ENCODE measurements at regions not wholly inside any gene's neighbourhood (a gene's known extent, or its start where the extent isn't known, plus 50 kb on each side); places are given as distances from the start of the nearest gene placed in this dataset.
"Not testable (repeated sequence)": the region's sequence is repeated elsewhere in the genome, so short reads cannot be mapped to it uniquely, and the experiment has no call there.

DNA sequence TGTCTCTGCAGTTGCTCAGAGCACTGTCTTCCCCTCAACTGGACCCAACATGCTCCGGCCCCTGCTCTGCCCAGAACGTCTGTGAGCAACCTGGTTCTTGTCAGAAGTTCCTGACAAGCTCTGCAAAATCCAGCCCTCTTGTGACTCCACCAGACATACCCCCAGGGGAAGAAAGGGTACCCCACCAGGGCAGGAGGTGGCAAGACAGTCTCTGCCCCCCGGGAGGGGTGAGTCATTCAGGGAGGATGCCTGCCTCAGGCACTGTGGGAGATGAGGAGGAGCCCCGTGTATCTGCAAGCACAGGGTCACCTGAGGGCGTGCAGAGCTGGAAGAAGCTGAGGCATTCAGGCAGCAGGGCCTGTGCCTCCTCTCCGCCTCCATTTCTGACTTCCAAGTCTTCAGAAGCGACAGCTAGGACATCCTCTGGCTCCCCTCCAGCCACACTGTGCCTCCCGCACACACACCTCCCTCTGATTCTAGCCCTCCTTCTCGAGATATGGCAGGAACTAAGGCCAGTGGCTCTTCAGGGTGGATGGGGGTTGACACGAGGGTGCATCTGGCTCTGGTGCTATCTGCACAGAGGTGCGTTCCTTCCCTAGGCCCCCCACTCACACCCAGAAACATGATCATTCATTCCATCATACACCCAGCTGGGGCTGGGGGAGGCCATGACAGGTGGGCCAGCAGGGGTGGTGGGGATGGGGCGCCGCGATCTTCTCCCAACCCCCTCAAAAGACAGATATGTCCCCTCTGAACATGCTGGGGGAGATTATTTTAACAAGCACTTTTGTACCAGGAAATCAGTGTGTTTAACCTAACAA lies 222.2 kb downstream of the CYP26B1 start:
- no peak for DNase-seq (ENCODE audit: low spot score in 2 of 2, unreplicated experiment in 2 of 2)
- H3K4me1 Mint-ChIP-seq, result peaks cover 37% of the 10 kb centered on the region
- H3K27ac Mint-ChIP-seq, result peak overlapping the region; percentile 60
- H3K9me3 Mint-ChIP-seq, result no peaks in the 10 kb centered on the region
- no peaks in the 10 kb centered on the region for H3K27me3 Mint-ChIP-seq (ENCODE audit: low read depth)
- TF ChIP-seq, protein P1, sequence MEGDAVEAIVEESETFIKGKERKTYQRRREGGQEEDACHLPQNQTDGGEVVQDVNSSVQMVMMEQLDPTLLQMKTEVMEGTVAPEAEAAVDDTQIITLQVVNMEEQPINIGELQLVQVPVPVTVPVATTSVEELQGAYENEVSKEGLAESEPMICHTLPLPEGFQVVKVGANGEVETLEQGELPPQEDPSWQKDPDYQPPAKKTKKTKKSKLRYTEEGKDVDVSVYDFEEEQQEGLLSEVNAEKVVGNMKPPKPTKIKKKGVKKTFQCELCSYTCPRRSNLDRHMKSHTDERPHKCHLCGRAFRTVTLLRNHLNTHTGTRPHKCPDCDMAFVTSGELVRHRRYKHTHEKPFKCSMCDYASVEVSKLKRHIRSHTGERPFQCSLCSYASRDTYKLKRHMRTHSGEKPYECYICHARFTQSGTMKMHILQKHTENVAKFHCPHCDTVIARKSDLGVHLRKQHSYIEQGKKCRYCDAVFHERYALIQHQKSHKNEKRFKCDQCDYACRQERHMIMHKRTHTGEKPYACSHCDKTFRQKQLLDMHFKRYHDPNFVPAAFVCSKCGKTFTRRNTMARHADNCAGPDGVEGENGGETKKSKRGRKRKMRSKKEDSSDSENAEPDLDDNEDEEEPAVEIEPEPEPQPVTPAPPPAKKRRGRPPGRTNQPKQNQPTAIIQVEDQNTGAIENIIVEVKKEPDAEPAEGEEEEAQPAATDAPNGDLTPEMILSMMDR (IDR thresholded peaks at IDR 0.05; ENCODE audit: unreplicated experiment), result no peak
- no peaks in the 10 kb centered on the region for H3K36me3 Mint-ChIP-seq
- H3K4me3 Mint-ChIP-seq, result no peak overlapping the region

DNA sequence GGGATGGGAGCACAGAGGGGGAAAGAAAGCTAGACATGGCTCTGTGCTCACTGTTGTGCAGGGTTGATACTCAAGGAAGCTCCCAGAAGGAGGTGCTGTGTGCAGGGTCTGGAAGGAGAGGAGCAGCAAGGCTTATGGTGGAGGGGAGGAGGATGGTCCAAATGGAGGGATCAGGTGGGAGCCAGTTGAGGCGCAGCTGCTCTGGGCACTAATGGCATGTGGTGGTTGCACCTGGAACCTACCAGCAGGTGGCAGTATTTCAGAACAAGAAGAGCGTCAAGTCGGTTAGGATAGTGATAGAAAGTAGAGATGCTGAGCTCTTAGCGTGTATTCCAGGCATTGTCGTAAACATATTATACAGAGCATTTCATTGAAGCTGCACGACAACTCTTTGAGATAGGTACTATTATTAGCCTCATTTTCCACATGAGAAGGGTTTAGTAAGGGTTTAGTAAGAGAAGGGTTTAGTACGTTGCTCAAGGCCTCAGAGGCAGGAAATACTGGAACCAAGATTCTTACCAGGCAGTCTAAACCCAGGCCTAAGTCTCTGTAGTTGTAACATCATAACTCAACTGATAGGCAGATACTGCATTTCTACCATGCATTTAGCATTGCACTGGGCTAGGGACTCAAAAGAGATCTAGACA lies 223.7 kb downstream of the CYP26B1 start:
- Mint-ChIP-seq H3K4me3 (no peak overlapping the region), H3K4me1 (peaks cover 31% of the 10 kb centered on the region), H3K9me3 (no peaks in the 10 kb centered on the region), H3K27ac (peak overlapping the region; percentile 10), H3K27me3 (ENCODE audit: low read depth) (no peaks in the 10 kb centered on the region), H3K36me3 (no peaks in the 10 kb centered on the region)
- TF ChIP-seq, protein P1 (IDR thresholded peaks at IDR 0.05; ENCODE audit: unreplicated experiment), result peak; percentile 91
- DNase-seq (ENCODE audit: low spot score in 2 of 2, unreplicated experiment in 2 of 2), result peak; percentile 33 to 68

DNA sequence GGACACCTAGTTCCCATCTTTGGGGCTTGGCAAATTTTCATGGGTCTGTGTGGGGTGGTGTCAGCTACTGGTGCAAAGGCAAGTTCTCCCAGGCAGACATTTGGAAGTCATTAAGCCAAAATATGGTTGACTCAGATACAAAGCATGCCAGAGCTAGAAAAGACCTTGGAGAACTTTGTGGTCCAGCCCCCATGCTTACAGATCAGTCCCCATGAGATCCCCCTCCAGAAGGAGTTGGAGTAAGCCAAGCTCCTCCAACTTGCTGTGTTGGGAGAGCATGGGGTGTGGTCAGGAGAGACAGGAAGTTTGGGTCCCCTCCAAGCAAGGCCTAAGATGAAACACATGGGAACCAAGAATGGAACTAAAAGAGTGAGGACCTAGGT lies 224.5 kb downstream of the CYP26B1 start:
- TF ChIP-seq, protein P1 (IDR thresholded peaks at IDR 0.05; ENCODE audit: unreplicated experiment), result no peak
- Mint-ChIP-seq H3K9me3 (peaks cover 6% of the 10 kb centered on the region), H3K27me3 (ENCODE audit: low read depth) (no peaks in the 10 kb centered on the region), H3K27ac (no peak overlapping the region), H3K4me1 (peaks cover 31% of the 10 kb centered on the region), H3K36me3 (peaks cover 4% of the 10 kb centered on the region), H3K4me3 (no peak overlapping the region)
- no peak for DNase-seq (ENCODE audit: low spot score in 2 of 2, unreplicated experiment in 2 of 2)

DNA sequence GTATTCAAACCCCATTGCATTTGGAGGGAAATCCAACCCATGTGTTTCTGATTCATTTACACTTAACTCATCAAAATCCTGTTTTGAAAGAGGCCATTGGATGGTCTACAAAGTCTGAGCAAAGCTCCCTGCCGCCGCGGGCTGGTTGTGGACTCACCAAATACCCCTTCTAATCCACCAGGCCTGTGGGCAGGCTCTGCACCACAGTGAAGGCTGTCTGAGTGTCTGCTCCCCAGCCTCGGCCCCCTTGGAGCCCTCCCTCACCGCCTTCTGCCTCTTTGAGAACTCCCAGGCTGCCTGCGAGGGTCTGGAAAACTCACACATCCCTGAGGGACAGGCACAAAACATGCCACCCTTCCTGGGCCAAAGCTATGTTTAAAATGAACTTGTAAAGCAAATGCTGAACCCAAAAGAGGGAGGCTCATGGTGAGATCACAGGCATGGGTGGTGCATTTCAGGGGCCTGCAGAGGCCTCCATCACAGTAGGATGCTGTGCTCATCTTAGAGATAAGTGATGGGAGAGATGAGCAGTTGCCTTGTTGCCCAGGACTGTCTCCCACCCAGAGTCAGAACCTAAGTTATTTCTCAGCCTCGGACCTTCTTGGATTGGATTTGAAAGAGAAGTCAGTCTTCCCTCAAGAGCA lies 225.0 kb downstream of the CYP26B1 start:
- H3K9me3 Mint-ChIP-seq, result peaks cover 8% of the 10 kb centered on the region
- no peak for DNase-seq (ENCODE audit: low spot score in 2 of 2, unreplicated experiment in 2 of 2)
- H3K4me1 Mint-ChIP-seq, result peaks cover 31% of the 10 kb centered on the region
- H3K27me3 Mint-ChIP-seq (ENCODE audit: low read depth), result no peaks in the 10 kb centered on the region
- TF ChIP-seq, protein P1 (IDR thresholded peaks at IDR 0.05; ENCODE audit: unreplicated experiment), result no peak
- H3K4me3 Mint-ChIP-seq, result no peak overlapping the region
- H3K27ac Mint-ChIP-seq, result no peak overlapping the region
- H3K36me3 Mint-ChIP-seq, result peaks cover 4% of the 10 kb centered on the region

DNA sequence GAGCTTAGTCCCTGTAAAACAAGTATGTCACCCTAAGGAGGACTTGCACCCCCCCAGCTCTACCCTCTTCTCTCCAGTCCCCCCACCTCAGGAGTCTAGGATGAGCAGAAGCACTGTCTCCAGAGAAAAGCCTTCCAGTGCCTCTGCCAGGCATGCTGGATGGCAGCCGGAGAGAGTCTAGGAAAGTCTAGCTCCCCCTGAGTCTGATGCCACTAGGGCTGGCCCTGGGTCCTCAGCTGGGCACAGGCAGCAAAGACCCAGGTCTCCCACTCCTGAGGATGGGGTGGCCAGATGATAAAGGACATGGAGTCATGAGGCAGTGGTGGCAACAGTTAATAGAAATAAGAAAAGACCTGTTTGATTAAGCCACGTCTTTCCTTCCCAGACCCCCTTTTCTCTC lies 225.6 kb downstream of the CYP26B1 start:
- H3K36me3 Mint-ChIP-seq, result peaks cover 4% of the 10 kb centered on the region
- H3K27ac Mint-ChIP-seq, result no peak overlapping the region
- DNase-seq (ENCODE audit: low spot score in 2 of 2, unreplicated experiment in 2 of 2), result no peak

DNA sequence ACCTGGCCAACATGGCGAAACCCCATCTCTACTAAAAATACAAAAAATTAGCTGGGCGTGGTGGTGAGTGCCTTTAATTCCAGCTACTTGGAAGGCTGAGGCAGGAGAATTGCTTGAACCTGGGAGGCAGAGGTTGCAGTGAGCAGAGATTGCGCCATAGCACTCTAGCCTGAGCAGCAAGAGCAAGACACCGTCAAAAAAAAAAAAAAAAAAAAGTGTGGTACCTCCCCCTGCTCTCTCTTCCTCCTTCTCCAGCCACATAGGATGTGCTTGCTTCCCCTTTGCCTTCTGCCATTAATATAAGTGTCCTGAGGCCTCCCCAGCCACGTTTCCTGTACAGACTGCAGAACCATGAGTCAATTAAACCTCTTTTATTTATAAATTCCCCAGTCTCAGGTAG lies 226.8 kb downstream of the CYP26B1 start:
- H3K4me3 Mint-ChIP-seq; H3K36me3 Mint-ChIP-seq; DNase-seq (ENCODE audit: low spot score in 2 of 2, unreplicated experiment in 2 of 2); H3K27ac Mint-ChIP-seq; H3K27me3 Mint-ChIP-seq (ENCODE audit: low read depth): not testable (repeated sequence)
- peaks cover 20% of the 10 kb centered on the region for H3K4me1 Mint-ChIP-seq
- H3K9me3 Mint-ChIP-seq, result peaks cover 21% of the 10 kb centered on the region

More for the DNA sequence above, 225.6 kb downstream of the CYP26B1 start:
- TF ChIP-seq, protein P1 (IDR thresholded peaks at IDR 0.05; ENCODE audit: unreplicated experiment), result no peak
- Mint-ChIP-seq H3K9me3 (peaks cover 14% of the 10 kb centered on the region), H3K4me3 (no peak overlapping the region), H3K4me1 (peaks cover 29% of the 10 kb centered on the region), H3K27me3 (ENCODE audit: low read depth) (no peaks in the 10 kb centered on the region)

All from mesothelial cell of epicardium (in vitro differentiated cells).